Activated naive CD4-positive, alpha-beta T cell treated with anti-CD3 and anti-CD28 coated beads, Interleukin-2, amount 50 U/mL, for 16 hours (primary cell): ENCODE measurements at regions not wholly inside any gene's neighbourhood (a gene's known extent, or its start where the extent isn't known, plus 50 kb on each side); places are given as distances from the start of the nearest gene placed in this dataset.
"Not testable (repeated sequence)": the region's sequence is repeated elsewhere in the genome, so short reads cannot be mapped to it uniquely, and the experiment has no call there.

Experiments
- DNase-seq: peaks from one replicate; pipeline ENCODE4 v3.0.0-alpha.2; 2020

DNA sequence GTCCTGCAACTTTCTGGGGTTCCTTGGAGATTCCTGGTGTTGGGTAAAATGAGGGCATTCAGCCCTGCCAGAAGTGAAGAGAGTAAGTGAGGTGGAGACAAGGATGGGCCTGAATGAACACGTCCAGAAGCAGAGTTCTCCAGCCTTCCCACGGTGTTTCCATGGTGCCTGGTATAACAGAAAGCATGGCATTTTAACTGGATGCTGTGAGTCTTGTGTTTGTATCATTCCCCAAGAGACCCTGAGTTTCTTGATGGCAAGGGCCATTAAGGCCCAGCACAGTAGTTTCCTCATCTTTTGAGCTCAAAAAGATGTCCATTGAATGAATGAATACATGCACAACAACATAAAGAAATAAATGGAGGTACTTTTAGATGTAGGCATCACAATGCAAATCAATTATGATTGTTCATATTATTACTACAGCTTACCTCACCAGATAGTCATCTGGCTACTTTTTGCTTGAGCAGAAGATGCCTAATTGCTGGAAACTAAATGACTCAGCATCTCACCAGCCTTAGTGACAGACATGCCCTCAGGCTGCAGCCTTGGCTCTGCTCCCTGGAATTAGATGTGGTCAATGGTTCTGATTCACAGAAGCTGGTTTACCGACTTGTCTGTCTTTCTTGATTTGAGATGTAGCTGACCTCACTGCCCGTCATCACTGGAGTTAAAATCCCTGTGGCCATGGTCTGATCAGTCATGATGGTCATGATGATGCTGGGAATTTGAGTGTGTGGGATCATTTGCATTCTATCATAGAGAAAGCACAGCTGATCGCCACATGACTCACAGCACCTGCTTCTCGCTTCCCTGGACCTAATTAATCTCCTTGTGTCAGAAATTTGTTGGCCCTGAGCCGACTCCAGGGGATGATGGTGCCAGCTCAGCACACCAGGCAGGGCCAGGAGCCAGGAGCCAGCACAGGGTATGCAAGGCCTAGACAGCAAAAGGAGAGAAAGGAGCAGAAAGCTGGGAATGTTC is 83.9 kb downstream of the CXCL12 start:
- no peak for DNase-seq

GRCh38 chr10:44298713-44299112 is 86.2 kb downstream of the CXCL12 start:
- no peak for DNase-seq

GRCh38 chr10:44297963-44298362 is 86.9 kb downstream of the CXCL12 start:
- DNase-seq, result no peak

- no peak for DNase-seq
These were observed 89.2 kb downstream of the CXCL12 start for GRCh38 chr10:44295644-44296241.

- DNase-seq, result no peak
These were observed 90.0 kb downstream of the CXCL12 start for GRCh38 chr10:44294726-44295412.

GRCh38 chr10:44293842-44294241 is 91.1 kb downstream of the CXCL12 start:
- DNase-seq, result no peak

- DNase-seq, result no peak
These were observed 91.6 kb downstream of the CXCL12 start for GRCh38 chr10:44293306-44293778.

- DNase-seq, result no peak
These were observed 92.4 kb downstream of the CXCL12 start for GRCh38 chr10:44292390-44293002.

- no peak for DNase-seq
These were observed 93.8 kb downstream of the CXCL12 start for GRCh38 chr10:44291091-44291490.

- DNase-seq, result no peak
These were observed 95.8 kb downstream of the CXCL12 start for GRCh38 chr10:44289125-44289524.

DNA sequence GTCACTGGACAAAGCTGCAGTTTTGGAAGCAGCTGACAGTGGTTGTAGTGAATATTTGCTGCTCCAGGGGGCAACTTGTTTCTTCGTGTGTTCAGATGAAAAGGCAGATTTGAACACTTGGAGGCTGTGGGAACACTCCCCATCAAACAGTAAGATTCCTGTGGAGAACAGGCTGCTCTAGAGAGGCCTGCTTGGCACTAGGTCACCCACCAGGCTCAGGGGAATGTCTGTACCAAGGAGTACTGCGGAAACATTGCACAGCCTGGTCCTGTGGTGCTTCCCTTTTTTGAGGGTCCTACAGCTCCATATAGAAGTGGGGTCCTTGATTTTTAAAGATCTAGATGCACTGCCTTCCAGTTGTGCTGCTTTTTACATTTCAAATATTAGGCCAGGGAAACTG is 97.5 kb downstream of the CXCL12 start:
- no peak for DNase-seq

- no peak for DNase-seq
These were observed 100.5 kb downstream of the CXCL12 start for GRCh38 chr10:44284198-44285084.

DNA sequence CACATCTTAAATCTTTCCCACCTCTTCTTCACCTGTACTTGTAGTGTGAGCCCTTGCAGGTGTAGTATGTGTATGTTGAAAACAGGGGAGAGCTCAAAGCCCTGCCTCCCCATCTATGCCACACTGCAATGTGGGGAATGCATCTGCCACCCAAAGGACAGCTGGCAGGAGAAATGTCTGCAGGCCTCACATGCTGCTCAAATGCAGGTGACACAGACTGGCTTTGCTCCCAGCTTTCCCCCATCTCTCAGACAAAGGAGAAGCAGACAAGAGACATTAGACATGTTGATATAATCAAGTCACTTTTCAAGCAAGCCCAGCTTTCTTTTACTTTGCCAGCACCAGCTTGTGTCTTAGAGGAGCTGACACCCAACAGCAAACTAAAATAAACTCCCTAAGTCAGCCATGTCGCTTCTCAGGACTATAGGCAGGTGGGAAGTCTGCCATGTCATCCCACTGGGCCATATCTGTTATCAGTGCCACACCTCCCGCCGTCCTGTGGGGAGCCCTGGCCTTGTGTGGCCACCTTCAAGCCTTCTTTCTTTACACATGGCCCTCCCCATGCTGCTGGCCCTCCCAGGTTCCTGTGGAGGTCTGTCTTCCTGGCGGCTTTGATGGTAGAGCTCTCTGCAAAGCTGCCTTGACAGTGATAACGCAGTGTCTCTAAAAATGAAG is 102.1 kb downstream of the CXCL12 start:
- no peak for DNase-seq

GRCh38 chr10:44281662-44282061 is 103.2 kb downstream of the CXCL12 start:
- no peak for DNase-seq

GRCh38 chr10:44281089-44281613 is 103.7 kb downstream of the CXCL12 start:
- DNase-seq, result no peak

DNA sequence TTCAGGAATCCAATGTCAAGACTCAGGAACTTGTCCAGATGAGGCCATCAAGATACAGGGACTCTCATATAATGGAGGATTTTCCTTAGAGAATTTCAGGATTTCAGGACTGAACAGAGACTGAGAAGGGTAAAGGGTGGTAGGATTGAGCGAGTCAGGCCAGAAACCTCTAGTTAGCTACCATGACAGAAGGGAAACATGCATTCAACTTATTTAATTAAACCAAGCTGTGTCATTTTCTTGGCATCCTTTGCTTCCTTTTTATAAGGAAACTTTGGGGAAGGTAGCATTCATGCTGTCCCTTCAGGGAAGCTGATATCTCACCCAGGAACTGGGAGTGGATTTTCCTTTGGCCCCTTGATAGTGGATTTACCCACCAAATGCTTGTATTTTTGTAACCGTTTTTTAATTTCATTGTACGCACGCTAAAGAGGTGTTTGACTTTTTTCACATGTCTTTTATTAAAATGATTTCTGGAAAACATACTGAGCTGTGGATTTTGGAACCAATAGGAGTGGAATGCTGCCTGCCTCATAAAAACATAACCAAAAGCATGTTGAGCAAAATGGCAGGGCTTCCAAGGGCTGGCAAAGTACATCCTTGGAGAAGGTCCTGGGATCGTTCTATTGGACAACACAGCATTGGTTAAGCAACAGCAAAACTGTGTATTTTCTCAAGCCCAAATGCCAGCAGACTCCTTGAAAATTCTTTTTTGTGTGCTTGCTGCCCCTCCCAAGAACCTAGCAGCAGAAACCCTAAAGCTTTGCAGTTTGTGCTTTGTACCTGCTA is 104.5 kb downstream of the CXCL12 start:
- no peak for DNase-seq

DNA sequence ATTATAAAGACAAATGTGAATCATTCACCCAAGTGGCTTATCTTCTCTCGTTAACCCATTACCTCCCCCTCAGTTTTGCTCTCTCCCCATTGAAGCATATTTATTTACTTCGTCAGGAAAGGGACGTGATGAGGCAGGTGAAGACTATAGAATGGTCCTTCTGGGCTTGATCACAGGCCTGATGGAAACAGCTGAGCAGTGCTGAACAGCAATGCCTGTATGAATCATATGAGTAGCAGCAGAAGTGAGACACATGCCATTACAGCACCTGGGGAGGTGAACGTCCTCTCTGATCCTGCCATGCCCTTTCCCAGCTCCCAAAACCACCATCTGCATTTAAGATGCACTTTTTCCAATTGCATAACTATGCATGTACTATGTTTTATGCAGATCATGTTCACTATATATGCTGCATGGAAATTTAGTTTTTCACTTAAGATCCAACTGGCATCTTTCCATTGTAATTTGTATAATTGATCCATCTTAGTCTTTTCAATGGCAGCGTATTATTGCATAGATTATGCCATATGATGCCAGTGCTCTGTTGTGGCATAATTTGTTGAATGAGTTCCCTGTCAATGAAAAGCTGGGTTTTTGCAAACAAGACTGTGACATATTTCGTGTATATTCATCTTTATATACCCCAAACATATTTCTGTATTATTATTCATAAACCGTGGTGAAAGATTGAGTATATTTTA is 105.3 kb downstream of the CXCL12 start:
- DNase-seq, result no peak

DNA sequence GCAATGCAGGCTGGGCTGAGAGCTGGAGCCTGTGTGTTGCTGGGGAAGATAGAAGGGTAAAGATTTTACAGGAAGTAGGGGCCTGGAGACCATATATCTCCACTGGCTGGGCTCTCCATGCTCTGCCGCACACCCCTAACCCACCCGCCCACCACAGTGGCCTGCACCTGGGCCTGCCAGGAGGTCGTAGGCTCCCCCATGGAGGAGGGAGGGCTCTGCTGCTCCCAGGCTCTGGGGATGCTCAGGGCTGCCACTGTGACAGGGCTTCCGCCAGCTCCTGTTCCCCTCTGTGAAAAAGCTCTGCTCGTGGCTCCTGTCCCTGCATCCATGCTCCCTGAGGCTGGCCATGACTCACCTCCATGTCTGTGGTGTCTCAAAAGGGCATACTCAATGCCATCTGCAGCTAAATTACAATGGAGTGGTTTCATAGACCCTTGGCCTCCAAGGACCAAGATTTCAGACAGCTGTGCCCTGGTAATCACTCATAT is 106.0 kb downstream of the CXCL12 start:
- no peak for DNase-seq

DNA sequence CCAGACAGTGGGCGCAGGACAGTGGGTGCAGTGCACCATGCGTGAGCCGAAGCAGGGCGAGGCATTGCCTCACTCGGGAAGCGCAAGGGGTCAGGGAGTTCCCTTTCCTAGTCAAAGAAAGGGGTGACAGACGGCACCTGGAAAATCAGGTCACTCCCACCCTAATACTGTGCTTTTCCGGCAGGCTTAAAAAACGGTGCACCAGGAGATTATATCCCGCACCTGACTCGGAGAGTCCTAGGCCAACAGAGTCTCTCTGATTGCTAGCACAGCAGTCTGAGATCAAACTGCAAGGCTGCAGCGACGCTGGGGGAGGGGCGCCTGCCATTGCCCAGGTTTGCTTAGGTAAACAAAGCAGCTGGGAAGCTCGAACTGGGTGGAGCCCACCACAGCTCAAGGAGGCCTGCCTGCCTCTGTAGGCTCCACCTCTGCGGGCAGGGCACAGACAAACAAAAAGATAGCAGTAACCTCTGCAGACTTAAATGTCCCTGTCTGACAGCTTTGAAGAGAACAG is 116.4 kb downstream of the CXCL12 start:
- not testable (repeated sequence) for DNase-seq
